PC-9 (cell line): ENCODE measurements at regions not wholly inside any gene's neighbourhood (a gene's known extent, or its start where the extent isn't known, plus 50 kb on each side); places are given as distances from the start of the nearest gene placed in this dataset.

Experiments used
- CTCF ChIP-seq: fragments of 200-600 bp; sonication (generic); conservative IDR thresholded peaks from 2 replicates; pipeline ENCODE4 v1.6.1; 2017; ENCODE audit warnings: mixed run types, antibody characterized with exemption, mild to moderate bottlenecking, moderate library complexity
- EZH2 ChIP-seq: fragments of 200-600 bp; sonication (generic); IDR thresholded peaks from 2 replicates; pipeline ENCODE4 v1.8.0; 2017; ENCODE audit warnings: antibody characterized with exemption, low read depth

- TF ChIP-seq EZH2, result no peak
- TF ChIP-seq CTCF, result no peak
Measured at GRCh38 chr15:61390138-61390537, 161.0 kb upstream of the RORA start.
